GM19452 (cell line): ENCODE measurements at regions not wholly inside any gene's neighbourhood (a gene's known extent, or its start where the extent isn't known, plus 50 kb on each side); places are given as distances from the start of the nearest gene placed in this dataset.

ENCODE experiments used
- ATAC-seq: cut with Tn5 transposase; IDR thresholded peaks from one replicate; pipeline ENCODE4 v1.9.1; 2021; ENCODE audit not compliant: unreplicated experiment

DNA sequence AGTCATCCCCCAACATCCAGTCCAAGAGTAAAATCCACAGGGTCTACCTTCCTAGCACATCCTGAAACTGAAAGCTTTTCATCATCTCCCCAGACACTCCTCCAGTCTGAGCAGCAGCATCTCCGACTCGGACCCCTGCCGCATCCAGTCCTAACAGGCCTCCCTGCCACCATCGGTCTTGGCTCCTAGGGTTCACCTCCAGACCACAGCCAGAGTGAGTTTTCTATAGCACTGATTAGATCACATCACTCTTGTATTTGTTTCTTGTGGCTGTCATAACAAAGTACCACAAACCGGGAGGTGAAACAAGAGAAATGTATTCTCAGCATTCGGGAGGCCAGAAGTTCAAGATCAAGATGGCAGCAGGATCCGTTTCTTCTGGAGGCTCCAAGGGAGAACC, 187.8 kb downstream of the TOMM20 start:
- ATAC-seq: no peak

DNA sequence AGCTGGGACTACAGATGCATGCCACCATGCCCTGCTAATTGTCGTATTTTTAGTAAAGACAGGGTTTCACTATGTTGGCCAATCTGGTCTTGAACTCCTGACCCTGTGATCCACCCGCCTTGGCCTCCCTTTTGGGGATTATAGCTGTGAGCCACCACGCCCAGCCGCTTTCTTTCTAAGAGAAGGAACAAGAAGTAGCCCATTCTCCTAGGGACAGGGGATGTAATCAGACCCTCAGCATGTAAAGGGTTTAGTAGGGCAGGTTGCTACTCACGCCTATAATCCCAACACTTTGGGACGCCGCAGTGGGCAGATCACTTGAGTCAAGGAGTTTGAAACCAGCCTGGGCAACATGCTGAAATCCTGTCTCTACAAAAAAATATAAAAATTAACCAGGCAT, 189.7 kb downstream of the TOMM20 start:
- no peak for ATAC-seq

DNA sequence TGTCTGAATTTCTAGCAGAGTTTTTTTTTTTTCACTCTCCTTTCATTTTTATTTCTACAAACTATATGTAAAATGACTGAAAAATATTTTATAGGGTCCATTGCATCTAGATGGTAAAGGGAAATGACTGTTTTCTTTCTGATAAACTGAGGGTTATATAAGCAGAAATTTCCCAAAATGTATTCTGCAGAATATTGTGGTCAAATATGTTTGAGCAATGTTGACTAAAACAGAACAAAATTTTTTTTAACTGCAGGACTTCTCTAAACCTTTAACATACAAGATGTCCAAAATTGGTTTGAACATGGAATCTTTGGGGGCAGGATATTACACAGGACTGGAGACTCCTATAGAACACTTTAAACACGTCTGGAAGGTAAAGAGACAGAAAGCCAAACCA, 190.5 kb downstream of the TOMM20 start:
- ATAC-seq: no peak

DNA sequence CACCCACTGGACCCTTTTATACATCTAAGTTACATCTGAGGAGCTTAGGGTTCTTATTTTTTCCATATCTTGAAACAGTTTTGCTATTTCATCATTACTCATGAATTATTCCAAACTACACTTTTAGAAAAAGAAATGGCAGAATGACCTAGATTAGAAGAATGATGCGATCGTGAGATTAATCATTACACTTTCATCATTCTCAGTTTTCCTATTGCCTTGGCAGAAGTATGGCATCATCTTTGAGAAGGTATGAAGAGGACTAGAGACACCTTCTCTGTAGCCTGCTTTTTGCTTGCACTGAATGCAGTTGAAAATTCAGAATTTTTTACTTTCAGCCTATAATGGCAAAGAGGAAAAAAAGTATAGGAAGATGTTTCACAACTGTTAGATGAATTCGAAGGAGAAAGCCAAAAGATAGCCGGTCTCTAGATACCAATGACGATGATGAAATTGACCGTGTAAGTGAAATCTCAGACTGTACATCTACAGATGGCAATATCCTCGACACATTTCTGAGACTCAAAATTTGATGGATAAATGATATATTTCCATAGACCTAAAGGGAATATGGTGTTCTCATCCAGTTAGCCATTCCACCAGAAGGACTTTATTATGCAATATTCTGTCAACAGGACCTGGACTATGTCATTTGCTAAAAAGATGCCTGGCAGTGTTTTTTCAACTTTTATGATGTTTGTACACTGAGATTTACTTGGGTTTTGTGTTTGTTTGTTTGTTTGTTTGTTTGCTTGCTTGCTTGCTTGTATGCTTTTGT, 191.8 kb downstream of the TOMM20 start:
- no peak for ATAC-seq

DNA sequence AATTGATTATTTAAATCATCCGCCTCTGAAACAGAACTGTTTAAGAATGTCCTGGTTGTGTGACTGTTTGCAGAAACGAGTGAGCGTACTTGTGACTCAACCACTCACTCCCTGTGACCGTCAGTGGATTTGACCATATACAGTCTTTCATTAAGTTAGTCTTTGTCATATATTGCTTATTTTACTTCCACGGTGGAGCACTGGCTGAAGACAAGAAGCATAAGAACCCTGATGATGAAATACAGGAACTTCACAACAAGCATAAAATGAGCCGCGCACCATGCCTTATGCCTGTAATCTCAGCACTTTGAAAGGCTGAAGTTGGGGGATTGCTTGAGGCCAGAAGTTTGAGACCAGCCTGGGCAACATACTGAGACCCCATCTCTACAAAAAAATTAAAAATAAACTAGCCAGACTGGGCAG, 194.0 kb downstream of the TOMM20 start:
- no peak for ATAC-seq

DNA sequence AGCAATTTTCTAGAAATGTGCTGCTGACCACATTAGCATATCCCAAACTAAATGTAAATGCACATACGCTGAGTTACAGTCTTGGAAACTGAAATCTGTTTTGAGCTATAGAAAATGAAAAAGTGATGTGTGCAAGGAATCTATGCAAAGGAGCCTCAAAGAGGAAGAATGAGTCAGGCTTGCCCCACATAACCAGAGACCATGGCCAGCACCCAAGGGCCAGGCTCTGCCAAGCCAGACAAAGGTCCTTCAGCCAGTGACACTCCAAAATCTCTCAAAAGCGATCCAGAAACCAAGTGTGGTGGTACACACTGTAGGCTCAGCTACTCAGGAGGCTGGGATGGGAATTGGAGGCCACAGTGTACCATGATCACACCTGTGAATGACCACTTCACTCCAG, 195.2 kb downstream of the TOMM20 start:
- peak; percentile 93 for ATAC-seq

DNA sequence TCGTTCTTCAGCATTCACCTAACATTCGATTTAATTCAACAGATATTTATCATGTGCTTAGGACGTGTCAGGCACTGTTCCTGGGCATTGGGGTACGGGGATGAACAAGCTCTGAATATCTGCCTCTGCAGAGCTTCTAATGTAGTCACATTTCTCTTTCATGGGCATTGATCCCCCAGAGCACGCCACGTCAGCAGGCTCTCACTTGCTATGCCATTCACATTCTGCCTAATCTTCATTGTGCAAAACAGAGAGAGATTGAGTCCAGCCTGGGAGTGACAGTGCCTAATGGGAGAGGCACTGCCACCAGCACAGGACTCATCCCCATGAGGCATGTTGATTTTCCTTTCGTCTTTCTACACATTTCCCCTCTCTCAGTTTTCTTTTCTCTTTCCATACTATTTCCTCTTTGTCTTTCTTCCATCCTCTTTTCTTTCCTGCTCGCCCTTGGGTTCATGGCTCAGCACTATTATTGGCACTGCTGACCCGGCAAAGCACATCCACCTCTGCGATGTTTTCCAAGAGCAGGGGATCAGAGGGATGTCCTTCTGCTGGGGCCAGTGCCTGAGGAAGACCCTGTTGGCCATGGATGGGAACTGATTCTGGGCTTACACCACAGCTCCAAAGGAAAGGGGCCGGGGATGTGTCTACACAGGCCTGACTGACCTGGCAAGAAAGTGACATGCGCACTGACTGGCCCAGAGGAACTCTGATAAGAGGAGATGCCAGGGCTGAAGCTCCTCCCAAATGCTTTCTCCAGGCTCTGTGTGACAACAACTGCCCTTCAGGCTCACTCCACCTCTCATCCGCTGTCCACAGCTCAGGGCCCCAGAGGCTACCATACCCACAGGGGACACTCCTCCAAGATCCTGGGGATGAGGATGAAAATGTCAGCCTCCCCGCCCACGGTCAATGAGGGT, 195.9 kb downstream of the TOMM20 start:
- peak; percentile 38 for ATAC-seq

DNA sequence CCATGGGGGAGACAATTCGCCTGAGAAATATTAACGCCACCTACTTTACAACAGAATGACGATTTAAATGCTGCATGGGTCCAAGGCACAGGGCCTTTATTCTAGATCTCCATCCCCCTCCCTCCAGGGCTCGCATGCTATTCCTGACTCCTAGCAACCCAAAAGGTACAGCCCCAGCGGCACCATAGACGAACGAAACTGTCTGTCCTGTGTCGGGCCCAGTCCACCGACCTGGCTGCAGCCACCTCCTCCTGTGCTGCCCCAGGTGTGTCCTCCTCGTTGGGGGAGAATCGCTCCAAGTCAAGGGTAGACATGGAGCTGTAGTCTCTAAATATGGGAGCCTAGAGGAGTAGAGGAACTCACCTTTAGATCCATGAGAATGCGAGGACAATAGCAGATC, 196.5 kb downstream of the TOMM20 start:
- no peak for ATAC-seq

DNA sequence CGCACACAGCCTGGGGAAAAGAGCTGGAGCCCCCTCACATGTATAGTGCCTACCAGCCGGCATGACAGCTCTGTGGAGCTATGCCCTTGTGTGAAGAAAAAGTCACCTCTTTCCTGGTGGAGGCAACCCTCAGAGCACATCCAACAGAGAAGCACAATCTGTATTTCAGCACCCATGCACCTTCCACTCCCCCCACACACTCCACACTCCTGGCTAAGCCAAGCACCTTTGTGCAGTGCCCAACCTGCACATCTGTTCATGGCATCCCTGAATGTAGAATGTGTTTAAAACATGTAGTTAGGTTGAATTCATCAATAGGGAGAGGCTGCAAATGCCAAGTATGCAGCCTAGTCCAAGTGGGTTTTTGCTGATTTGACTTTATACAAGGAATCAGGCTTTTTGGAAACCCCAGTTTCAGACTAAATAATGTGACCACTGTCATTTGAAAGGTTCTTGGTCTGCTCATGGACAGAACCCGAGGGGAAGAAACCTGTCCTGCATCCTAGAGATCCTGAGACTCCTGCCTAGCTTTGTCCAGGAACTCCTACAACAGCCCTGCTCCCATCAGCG, 197.1 kb downstream of the TOMM20 start:
- ATAC-seq: no peak

DNA sequence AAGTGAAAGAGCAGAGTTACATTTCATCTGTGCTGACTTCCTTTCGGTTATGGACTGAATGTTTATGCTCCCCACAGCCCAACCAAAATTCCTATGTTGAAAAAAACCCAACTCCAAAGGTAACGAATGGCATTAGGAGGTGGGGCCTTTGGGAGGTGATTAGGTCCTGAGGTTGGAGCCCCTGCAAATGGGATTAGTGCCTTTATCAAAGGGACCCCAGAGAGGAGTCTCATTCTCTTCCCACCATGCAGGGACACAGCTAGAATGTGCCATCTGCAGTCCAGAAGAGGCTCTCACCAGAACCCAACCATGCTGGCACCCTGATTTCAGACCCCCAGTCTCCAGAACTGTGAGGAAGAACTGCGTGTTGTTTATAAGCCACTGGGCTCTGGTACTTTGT, 199.3 kb downstream of the TOMM20 start:
- no peak for ATAC-seq

DNA sequence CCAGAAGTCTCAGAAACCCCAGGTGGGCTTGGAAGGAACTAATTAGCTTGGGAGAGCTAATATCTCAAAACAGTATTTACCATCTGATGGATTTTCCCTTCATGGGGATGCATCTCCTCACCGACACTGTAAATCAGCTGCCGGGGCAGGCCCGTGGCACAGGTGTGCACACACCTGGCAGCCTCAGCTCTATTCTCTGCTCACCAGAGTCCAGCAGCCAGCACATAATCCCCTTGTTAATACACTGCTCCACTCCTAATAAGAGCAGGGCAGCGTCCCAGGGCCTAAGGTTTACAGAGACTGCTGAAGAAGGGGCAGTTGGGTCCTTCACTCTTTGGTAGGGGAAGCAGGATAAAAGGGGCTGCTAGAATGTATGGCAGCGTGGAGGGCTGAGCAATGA, 200.0 kb downstream of the TOMM20 start:
- ATAC-seq: no peak

DNA sequence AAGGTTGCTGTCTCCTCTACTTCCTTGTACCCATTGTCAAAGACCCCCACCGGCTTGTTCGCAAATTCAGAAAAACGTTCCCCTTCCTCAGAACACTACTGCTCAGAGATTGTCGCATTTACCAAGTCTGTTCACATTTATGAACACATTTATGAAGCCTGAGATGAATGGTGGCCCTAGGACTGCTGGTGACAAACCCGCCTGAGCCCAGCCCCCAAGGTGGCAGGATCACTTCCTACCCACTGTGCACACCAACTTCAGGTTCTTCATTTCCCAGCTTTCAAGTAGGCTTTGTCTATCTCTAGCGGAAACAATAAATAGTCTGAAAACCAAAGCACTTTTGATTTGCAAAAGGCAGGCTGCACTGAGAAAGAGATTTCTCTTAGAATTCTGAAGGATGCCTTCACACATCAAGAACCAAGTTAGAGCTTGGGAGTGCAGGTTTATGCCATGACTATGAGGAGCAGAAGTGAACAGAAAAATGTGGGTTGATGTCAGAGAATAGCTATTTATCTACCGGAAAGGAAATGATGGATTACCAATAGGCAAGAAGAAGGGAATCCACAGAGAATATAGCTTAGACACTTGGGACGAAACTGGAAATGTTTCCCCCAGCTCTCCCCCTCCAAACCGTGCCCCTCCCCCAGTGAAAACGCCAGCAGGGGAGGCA, 200.5 kb downstream of the TOMM20 start:
- no peak for ATAC-seq

DNA sequence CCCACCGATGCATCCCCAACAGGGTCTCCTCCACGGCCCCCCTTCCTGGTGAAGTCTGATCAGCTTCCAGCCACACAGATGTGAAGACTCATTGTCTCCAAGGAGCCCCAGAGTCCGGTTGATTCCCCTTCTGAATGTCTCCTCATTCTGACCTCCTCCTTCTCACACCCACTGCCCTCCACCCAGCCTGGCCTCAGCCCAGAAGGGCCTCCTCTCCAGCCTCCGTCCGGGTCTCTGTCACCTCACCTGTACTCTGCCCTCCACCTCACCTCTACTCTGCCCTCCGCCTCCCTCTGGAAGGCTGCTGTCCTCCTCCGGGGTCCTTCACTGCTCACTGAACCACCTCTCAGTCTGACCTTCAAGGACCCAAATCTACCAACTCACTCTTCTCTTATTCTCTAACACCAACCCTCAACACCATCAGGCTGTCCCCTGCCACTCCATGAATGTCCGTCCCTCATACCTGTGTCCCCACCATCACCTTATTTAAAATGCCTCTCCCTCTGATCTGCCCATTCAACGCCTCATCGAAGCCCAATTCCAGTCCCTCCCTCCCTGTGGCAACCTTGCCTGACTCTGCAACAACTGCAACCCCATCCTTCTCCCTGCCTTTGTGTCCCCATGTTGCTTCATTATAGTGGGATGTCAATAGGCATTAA, 201.2 kb downstream of the TOMM20 start:
- ATAC-seq: no peak

DNA sequence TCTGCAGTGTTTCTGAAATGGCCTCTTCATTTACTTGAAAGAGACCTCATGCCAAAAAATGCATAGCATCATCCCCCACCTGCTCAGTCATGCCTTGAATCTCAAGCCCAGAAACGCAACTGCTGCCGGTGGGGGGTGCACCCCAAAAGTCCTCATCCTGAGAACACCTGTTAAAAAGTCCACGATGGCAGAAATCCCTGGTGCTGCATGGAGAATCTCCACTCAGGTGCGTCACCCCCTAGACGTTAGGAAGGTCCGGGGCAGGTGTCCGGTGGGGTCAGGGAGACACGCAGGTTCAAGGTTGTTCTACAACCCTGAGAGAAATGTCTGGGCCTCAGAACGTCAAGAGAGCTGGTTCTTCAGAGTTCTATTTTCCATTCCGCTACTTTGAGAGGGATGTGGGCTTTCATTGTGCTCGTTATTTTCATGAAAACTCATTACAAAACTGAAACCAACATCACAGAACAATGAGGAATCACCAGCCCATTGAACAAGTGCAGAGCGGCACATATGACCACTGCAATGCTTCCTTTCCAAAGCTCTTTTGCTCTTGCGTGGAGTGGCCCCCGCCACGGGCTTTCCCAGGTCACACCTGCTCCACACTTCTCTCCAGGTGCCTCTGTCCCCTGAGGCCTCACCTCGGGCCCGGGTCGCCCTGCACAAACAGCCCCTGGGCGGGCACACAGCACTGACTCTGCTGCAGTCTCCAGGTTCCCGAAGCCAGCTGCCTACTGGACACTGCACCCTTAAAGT, 201.9 kb downstream of the TOMM20 start:
- peak; percentile 91 for ATAC-seq

DNA sequence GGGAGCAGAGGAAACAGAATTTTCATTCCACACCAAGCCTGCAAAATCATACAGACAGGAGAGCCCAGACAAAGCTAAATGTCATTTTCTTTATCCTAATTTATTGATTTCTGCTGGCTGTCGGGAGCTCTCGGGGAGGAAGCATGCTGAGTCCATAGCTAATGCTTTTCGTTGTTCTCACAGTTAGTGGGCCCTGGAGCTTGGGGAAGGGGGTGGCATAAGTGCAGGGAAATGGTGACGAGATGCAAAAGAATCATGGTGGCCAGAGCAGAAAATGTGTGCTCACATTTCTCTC, 202.4 kb downstream of the TOMM20 start:
- ATAC-seq: no peak

DNA sequence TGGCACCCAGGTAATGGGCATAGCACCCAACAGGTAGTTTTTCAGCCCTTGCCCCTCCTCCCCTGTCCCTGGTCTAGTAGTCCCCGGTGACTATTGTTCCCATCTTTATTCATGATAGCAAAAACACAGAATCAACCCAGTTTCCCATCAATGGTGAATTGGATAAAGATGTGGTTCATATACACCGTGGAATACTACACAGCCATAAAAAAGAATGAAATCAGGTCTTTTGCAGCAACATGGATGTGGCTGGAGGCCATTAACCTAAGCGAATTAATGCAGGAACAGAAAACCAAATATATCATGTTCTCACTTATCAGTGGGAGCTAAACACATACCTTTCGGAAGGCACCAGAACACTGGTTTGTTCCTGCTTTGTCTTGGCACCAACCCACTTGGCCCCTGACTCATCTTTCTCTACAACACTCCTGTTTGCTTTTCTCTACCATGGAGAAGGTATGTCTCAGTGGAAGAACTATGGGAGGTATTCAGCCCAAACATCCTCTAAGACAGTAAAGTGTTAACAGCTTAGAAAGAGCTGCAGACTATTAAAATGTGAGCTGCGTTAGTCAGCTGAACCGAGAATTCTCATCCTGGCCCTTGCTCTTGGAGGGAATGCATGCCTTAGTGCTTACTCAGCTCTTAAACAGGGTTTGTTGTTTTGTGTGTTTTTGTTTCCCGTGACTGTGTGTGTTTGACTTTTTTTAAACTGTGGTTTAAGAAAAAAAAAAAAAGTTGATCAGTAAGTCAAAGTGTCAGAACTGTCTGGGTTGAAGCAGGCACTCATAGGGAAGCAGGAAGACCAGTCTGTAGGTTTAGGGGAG, 203.0 kb downstream of the TOMM20 start:
- ATAC-seq: no peak

DNA sequence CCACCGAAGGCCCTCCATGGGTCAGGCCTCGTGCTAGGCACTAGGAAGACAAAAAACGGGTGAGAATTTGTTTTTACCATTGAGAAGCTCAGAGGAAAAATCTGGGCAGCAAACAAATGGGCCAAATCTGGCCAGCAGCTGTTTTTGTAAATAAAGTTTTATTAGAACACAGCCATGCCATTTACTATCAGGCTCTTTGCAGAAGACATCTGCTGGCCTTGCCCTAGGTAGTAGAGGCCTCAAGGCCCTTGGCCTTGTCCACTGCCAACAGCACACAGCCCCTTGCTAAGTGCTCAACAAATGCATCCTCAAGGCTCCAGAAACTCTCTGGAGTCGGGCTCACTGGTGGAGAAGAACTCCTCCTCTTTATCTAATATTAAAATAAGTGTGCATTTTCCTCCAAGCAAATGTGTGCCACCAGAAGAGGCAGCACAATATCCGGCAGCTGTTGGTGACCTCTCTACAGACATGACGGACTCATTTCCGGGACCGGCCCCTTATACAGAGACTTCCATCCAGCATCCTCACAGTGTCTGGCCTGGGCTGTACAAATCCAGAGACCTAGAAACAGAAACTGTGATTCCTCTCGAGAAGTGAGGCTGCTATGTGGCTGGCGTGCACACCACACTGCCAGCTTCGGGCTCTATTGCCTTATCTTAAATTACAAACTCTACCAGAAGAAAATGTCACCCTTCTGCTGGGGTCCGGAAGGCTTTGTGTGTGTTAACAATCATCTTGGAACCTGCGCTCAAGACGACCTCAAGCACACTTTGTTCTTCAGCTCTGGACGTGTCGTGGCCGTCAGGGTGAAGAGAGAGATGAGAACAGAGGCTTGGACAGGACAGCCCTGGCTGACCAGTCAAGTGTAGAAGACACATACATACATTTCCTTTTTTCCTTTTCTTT, 203.9 kb downstream of the TOMM20 start:
- ATAC-seq: no peak

DNA sequence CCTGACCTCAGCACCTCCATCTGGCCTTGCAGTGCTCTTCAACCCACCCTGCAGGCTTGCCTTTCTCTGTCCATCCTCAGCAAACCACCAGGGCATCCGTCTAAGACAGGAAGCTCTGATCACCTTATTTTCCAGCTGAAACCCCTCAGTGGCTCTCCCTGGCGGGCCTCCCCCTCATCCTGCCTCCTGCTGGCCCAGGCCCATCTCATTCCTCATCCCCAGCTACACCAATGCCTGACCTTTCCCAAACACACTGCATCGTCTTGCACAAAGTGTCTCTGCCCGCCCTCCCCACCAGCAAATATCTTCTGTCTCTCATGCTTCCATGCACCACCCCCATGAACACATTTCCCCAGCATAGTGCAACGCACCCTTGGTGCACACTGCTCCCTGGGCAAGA, 205.0 kb downstream of the TOMM20 start:
- ATAC-seq: no peak
